ENCODE measurements at regions not wholly inside any gene's neighbourhood (a gene's known extent, or its start where the extent isn't known, plus 50 kb on each side); places are given as distances from the start of the nearest gene placed in this dataset.

DNA sequence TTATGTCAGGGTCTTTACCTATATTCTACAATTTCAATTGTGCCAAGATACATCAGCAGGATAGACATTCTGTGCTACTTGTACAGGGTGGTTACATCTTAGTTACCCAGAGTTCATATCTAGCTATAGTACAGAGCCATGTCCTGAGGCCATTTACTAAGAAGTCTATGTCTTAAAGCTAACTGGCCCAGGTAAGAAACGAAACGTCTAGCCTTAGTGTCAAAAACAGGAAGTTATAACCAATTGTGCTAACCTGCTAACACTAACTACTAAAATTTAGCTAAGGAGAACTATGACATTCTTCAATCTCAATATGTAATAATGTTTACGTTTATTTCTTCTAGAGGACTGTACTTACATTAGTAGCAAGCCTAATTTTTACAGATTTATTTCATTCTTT lies 717.2 kb upstream of the UBE2E2 start:
- no peak for TF ChIP-seq POLR2AphosphoS5 (IDR thresholded peaks at IDR 0.05)
- TF ChIP-seq, protein P1, sequence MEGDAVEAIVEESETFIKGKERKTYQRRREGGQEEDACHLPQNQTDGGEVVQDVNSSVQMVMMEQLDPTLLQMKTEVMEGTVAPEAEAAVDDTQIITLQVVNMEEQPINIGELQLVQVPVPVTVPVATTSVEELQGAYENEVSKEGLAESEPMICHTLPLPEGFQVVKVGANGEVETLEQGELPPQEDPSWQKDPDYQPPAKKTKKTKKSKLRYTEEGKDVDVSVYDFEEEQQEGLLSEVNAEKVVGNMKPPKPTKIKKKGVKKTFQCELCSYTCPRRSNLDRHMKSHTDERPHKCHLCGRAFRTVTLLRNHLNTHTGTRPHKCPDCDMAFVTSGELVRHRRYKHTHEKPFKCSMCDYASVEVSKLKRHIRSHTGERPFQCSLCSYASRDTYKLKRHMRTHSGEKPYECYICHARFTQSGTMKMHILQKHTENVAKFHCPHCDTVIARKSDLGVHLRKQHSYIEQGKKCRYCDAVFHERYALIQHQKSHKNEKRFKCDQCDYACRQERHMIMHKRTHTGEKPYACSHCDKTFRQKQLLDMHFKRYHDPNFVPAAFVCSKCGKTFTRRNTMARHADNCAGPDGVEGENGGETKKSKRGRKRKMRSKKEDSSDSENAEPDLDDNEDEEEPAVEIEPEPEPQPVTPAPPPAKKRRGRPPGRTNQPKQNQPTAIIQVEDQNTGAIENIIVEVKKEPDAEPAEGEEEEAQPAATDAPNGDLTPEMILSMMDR (IDR thresholded peaks at IDR 0.05), result no peak
